GM19240 (cell line): ENCODE measurements at regions not wholly inside any gene's neighbourhood (a gene's known extent, or its start where the extent isn't known, plus 50 kb on each side); places are given as distances from the start of the nearest gene placed in this dataset.

Experiments
- DNase-seq: peaks from one replicate; pipeline ENCODE4 v3.0.0; 2011; ENCODE audit warnings: low spot score; ENCODE audit not compliant: insufficient read length

DNA sequence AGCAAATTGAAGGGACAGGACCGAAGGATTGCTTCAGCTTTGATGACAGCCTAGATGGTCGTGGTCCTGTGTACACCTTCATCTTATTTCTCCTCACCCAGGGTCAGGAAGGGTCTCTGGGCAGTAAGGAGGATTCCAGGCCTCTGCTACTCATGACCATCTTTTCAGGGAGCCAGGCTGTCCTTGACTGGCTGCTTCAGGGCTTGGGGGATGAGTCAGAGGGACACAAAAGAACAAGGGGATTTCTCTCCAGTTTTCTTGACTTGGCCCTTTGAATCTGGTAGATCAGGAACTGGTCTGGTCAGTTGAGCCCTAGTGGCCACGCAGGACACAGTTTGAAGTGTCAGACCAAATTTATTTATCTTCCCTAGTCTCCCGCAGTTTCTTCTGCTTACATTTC is 402.1 kb upstream of the CHD6 start:
- no peak for DNase-seq

DNA sequence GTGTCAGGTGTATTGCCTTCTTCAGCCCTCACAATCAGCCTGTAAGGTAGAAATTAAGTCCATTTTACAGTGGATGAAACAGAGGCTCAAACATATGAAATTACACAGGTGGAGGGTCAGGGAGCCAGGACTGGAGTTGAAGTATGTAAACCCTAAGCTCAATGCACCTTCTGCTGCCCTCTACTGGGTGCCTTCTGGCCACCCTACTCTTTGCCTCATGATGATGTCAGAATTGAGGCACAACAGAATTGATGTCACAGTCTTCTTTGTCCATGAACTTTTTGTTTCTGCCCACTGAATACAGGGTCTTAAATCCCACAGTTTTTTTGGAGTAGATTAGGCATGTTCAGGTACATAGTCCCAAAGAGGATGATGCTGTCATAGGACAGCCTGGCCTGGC is 400.8 kb upstream of the CHD6 start:
- DNase-seq, result no peak

DNA sequence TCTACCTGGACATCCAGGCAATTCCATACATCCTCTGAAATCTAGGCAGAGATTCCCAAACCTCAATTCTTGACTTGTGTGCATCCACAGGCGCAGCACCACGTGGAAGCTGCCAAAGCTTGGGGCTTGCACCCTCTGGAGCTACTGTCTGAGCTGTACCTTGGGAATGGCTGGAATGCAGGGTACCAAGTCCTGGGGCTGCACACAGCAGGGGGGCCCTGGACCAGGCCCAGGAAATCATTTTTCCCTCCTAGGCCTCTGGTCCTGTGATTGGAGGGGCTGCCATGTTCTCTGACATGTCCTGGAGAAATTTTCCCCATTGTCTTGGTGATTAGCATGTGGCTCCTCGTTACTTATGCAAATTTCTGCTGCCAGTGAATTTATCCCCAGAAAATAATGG is 391.9 kb upstream of the CHD6 start:
- DNase-seq, result no peak

DNA sequence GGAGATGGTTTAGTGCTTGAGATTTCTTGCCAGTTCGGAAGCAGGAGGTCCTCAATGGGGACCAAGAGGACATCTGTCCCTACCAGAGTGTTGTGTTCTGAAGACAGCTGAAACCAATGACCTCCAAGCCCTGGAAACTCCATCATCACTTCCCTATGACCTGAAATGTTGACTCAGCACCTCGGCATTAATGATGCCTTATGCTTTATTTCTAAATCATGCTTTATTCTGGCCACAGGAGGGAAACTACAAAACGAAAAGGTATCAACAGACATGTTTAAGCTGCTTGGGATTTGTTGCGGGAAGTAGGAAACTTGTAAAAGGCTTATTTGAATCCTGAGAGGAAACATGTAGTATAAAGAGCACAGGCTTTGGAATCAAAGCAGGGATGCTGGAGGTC is 389.1 kb upstream of the CHD6 start:
- no peak for DNase-seq

DNA sequence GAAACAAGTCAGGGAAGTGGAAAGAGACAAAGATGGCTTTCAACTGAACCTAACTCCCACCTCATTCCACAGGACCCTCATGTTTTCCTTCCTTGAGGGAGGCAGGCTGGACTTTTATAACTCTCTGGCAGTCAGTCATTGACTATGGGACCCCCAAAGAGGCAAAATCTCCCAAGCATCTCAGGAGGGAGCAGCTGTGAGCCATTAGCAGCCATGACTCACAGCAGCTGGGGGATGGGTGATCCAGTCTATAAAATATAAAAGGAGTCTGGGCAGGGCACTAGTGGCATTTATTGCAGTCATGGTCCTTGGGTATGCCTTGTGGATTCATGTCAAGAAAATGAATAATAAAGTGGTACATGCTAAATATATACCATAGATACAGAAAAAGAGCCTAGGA is 387.0 kb upstream of the CHD6 start:
- DNase-seq, result no peak

DNA sequence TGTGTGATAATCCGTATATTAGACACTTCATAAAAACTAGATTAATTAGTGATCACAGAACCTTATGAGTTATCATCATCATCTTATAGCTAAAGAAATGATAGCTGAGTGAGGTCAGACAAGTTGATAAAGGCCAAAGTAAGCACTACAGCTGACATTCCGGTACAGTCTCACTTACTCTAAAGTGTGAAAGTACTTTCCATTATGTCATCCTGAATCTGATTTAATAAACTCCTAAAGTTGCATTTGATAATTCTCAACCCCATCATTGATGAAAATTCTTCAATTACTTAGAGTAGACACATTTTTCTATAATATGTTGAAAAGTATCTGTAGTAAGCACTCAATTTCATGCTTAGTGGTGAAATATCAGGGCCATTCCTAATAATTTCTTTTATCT is 385.2 kb upstream of the CHD6 start:
- DNase-seq, result no peak

DNA sequence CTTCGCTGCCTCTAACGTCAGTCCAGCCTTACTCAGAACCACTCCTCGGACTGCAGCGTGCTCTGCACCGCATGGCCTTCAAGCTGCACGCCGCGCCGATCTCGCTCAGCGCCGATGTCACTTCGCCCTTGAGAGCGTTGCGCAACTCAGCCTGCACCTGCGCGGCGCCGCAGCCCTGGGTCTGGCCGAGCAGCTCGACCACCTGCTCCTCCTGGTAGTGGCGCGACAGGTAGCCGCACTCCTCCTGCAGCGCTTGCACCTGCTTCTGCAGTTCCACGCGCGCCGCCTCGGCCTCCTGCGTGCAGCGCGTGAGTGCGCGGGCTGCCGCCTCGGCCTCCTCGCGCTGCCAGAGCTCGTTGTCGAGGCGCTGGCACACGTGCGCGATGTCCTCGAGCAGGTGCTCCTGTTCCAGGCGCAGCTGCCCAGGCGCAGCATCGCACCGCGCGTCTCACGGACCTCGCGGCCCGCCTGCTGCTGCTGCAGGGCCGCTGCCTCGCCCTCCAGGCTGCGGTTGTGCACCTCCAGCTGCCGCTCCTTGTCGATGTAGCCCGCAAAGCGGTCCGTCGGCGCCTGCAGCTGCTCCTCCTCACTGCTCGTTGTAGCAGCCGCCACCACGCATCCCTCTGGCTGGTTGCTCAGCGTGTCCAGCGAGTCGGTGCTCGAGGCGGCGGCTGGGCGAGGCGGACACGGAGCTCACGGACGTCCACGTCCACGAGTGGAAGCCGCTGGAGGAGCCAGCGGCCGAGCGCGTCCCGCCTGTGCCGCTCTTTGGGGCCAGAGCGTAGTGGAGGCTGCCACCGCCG is 380.6 kb upstream of the CHD6 start:
- no peak for DNase-seq

DNA sequence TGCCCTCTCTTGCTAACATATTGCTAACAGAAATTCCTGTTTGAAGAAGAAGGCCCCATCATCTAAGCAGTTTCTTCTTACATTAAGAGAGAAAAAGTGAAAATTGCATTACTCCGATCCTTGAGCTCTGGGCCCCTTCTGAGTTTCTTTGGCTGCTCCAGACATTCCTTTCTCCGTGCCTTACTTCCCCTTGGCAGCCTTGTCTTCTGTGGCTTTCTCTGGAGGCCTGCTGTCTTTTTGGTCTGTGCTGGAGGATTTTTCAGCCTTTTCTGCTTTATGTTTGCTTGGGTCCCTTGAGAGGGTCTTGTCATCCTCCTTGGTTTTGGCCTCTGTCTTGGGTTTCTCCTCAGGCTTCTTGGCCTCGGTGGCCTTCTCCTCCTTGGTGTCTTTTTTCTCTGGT is 378.8 kb upstream of the CHD6 start:
- no peak for DNase-seq

DNA sequence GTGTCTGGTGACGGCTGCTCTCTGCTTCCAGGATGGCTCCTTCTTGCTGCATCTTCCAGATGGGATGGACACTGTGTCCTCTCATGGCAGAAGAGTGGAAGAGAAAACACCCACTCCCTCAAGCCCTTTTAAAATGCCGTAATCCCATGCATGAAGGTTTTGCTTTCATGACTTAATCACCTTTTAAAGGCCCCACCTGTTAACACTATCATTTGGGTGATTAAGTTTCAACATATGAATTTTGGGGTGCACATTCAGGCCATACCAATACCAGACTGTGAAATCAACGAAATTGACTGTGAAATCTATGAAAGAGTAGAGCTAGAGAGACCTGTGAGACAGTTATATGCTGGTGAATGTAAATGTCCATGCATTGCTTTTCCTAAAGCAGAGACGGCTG is 374.3 kb upstream of the CHD6 start:
- no peak for DNase-seq

DNA sequence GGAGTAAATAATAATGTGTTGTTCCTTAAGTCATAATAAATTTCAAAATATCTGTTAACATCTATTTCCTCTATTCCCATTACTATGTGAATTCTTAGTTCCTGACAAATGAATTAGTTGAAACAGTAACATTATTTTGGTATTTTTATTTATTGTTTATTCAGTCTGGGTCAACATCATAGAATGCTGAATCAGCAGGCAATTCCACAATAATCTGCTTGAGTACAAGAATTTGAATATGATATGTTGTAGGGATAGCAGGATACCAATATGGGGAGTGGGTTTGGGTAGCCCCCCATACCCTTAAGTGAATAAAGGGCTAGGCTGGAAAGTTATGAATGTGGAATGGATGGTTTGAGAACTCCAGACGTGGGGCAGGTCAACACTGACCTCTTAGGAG is 373.2 kb upstream of the CHD6 start:
- no peak for DNase-seq

DNA sequence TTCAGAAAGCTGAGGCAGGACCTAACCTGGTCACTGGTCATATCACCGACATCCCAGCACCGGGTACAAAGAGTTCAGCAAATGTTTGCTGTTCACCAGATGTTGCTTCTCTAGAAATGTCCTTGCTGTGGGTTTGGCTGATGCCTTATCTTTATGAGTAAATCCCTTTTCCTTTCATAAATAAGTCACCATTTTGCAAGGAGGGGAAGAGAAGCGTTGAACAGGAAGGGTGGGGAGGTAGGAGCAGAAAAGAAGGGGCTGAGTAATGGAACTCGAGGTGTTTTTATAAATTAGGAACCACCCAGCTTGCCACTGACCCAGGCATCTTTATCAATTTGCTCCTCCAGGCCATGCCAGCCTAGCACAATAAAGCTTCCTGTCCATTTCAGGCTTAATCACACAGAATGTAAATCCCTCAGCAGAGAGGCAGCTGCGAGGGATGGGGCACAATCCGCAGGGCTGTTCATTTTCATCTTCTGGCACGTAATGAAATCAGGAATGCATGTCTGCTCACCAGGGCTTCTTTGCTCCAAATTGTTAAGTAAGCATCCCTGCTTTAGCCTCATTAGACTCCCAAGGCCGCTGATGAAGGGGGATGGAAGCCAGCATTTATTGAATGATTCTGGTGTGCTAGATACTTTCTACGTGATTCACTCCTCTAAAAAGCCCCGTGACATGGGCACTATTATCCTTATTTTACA is 371.9 kb upstream of the CHD6 start:
- DNase-seq, result no peak

DNA sequence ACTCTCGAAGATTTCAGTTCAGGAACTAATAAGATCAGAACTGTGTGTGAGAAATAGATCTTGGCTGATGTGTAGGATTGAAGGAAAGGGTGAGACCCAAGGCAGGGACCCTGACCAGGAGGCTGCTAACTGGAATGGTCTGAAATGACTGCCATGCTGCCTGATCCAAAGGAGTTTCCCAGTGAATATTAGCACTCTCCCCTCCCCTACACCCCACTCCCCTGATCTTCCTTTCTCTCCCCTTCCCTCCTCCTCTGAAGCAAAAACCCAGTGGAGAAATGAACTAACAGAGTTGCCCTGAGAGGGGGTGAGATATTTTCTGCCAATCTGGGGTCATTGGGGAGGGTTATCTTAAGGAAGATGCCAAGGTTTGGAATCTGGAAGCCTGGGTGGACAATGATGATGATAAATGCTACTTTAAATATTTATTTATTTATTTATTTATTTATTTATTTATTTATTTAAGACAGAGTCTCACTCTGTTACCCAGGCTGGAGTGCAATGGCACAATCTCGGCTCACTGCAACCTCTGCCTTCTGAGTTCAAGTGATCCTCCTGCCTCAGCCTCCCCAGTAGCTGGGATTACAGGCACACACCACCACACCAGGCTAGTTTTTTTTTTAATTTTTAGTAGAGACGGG is 371.0 kb upstream of the CHD6 start:
- DNase-seq, result no peak

DNA sequence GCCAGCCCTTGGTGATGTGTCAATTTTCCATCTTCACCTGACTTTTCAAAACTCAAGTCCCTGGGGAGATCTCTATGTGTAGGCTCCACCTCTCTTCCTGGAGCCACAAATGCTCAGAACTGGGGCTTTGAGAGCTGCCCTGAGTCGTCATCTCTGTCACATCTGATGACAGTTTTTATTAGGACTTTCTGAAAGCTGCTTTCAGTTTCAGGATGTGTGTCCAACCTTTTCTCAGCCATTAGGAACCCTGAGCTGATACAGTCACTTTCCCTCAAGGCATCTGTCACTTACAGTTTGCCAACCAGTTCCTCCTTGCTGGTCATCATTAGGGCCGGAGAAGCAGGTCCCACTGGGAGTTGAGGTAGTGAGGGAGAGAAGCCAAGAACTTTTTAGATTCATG is 365.9 kb upstream of the CHD6 start:
- no peak for DNase-seq

DNA sequence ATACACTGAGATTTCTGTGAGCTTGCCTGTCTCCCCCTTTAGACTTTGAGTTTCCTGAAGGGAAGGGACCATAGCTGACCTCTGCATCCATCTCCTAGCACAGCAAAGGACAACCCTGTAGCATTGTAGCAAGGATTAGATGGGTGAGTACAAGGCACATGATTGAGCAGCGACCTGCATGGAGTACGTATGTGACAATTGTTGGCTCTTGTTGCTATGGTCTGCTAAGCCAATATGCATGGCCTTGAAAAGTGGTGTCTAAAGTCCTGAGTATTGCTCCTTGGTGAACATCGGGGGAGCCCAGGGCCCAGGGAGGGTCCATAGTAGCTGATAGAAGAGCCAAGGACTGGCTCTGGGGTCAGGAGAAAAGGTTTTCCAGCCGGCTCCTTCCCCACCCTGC is 365.0 kb upstream of the CHD6 start:
- no peak for DNase-seq

DNA sequence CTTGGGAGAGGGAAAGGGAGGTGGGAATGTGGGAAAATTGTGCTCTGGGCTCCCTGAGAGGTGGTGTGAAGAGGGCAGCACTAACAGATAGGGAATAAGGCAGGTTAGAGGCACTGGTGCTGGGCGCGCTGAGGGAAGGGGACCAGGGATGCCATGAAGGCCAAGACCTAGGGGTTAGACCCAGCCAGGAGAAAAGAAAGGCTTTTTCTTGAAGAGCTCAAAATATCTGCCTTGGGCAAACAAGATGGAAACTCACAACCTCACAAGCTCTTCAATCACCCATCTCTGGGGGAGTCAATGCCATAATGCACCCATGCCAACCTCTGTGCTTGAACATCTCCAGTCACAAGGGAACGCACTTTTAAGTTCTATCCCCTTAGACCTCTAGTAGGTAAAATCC is 363.6 kb upstream of the CHD6 start:
- no peak for DNase-seq

DNA sequence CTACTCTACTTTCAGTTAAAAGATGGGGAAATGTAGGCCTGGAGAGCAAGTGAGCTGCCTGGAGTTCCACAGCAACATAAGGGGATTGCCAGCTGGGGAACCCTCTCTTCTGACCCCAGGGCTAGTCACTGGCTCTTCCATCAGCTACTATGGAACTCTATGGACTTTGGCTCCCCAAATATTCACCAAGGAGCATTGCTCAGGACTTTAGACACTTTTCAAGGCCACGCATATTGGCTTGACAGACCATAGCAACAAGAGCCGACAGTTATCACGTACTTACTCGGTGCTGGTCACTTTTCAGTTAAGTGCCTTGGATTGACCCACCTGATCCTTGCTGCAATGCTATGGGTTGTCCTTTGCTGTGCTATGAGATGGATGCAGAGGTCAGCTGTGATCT is 360.7 kb upstream of the CHD6 start:
- DNase-seq, result no peak

DNA sequence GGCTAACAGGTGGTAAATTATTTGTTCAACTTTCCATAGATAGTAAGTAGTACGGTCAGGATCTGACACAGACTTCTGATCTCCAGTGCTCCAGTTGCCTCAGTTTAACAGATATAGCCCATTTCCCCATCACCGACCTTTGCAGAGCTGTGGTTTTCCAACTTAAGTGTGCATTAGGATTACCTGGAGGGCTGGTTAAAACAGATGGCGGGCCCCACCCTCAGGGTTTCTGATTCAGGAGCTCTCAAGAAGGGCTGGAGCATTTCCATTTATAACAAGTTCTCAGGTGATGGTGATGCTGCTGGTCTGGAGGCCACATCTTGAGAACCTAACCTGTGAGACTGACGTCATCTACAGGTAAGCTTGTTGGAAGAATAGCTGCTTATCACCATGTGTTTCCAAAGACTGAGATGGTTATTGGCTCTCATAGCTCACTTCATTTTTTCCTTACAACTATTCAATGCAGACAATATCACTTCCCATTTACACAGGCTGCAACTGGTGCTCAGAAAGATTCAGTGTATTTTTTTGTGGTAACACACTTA is 360.1 kb upstream of the CHD6 start:
- no peak for DNase-seq

DNA sequence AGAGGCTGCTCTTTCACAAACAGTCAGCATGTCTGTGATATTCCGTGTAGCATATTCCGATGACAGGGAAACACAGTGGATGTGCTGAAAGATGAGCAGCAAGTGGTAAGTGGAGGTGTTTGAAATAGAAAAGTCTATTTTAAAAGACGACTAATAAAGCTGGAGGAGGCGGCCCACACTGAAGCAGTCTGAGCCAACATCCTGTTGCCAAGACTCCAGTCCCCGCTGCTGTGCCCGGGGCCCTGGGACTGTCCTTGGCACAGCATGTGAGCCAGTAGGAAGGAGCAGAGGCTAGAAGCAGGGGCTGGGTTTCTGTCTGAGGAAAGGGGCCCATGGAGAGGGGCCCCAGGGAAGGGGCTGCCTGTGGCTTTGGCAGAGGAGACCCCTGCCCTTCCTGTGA is 351.5 kb upstream of the CHD6 start:
- DNase-seq, result no peak

DNA sequence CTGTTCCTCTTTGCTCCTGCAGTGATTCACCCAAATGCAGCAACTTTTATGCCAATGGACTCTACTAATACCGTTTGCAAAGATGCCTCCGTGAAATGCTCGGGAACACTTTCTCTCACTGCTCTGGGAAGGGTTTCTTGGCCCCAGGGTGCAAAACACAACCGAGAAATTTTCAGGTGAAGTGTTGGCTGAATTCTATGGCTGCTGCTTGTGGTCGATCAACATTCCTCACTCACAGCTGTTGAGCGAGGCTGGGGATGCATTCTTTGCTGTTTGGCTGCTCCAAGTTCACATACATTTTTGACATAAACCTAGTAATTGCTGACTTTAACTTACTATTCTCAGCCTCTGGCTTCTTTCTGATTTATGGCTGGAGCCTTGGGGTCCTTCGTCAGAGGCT is 342.0 kb upstream of the CHD6 start:
- no peak for DNase-seq

DNA sequence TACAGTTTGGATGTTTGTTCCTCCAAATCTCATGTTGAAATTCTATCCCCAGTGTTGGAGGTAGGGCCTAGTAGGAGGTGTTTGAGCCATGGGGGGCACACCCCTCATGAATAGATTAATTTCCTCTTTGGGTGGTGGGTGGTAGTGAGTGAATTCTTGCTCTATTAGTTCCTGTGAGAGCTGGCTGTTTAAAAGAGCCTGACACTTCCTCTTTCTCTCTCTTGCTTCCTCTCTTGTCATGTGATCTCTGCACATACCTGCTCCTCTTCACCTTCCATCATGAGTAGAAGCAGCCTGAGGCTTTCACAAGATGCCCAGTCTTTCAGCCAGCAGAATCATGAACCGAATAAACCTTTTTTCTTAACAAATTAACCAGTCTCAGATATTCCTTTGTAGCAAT is 340.2 kb upstream of the CHD6 start:
- DNase-seq, result no peak

DNA sequence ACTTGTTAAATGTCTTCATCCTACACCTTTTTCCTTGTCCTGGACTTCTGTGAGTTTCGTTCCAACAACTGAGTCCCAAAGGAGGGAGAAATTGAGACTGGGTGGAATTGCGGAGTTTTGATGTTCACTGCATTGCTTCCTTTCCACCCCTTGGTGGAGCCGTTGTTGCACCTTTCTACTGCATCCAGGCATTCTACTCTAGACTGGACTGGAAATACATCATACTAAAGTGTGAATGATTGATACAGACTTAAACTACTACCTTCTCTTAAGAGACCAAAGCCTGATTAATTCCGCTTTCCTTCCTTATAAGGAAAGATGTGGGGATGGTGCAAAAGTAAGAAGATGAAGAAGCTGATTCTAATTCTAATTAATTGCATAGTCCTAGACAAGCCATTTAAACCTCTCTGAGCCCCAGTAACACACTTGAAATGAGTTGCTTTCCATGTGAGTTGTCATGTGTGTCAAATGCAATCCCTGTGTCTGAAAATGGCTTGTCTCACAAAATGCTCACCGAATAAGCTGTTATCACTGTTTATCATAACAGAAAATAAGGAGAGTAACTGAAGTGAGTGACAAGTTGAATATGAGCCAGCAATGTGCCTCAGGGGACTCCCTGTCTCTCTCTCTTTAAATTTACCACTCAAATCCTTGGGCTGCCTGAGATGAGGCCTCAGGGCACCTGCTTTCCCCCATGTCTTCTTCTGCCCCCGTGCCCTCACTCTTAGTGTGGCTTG is 338.3 kb upstream of the CHD6 start:
- DNase-seq, result no peak

DNA sequence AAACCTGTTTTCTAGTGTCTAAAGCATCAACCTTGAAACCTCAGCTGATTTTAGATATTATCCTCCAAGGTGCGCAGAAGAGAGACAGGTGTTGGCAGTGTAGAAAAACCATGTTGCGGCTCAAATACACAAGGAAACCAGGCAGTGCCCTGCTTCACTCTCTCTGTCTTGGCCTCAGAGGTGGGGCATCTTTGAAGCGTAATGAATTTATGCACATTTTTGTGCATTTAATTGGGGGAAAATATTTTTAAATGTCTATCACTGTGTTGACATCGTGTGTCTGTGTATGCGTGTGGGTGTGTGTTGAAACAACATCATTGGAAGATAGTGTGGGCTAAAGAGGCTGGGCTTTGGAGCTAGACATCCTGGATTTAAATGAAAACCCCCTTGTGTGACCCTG is 334.0 kb upstream of the CHD6 start:
- DNase-seq, result no peak
